ENCODE measurements at regions not wholly inside any gene's neighbourhood (a gene's known extent, or its start where the extent isn't known, plus 50 kb on each side); places are given as distances from the start of the nearest gene placed in this dataset.

GRCh38 chr13:110799246-110800236 lies 86.0 kb downstream of the ING1 start:
- no peak overlapping the region for H3K4me2 ChIP-seq (ENCODE audit: low read length)
- no peak overlapping the region for H3K4me3 ChIP-seq (ENCODE audit: low read length)
- peaks cover 15% of the 10 kb centered on the region for H3K27me3 ChIP-seq (ENCODE audit: control insufficient read depth, low read length)
- H3K9me3 ChIP-seq (ENCODE audit: control insufficient read depth, insufficient read depth, low read length): no peaks in the 10 kb centered on the region; the same call in 1 of the 2 replicates
- H3K27ac ChIP-seq (ENCODE audit: low read depth, low read length): no peak overlapping the region
- TF ChIP-seq CTCF (IDR thresholded peaks at IDR 0.05; ENCODE audit: low read depth, low read length, poor library complexity, severe bottlenecking): no peak
- TF ChIP-seq EZH2phosphoT487 (IDR thresholded peaks at IDR 0.05; ENCODE audit: borderline replicate concordance, low read length): no peak
- H3K36me3 ChIP-seq (ENCODE audit: control insufficient read depth, low read length): no peaks in the 10 kb centered on the region
- H3K9me2 ChIP-seq (replicated peaks; ENCODE audit: control insufficient read depth, low read length): no peaks in the 10 kb centered on the region
- H3K79me2 ChIP-seq (ENCODE audit: control insufficient read depth, low read length): no peaks in the 10 kb centered on the region
- no peaks in the 10 kb centered on the region for H3F3A ChIP-seq (ENCODE audit: control insufficient read depth, insufficient read depth)
- no peaks in the 10 kb centered on the region for H4K20me1 ChIP-seq (ENCODE audit: control insufficient read depth, insufficient read depth, low read depth, low read length)
- H3K4me1 ChIP-seq (ENCODE audit: control insufficient read depth, low read length): no peaks in the 10 kb centered on the region

- TF ChIP-seq CTCF (IDR thresholded peaks at IDR 0.05; ENCODE audit: low read depth, low read length, poor library complexity, severe bottlenecking): no peak
- no peak for TF ChIP-seq EZH2phosphoT487 (IDR thresholded peaks at IDR 0.05; ENCODE audit: borderline replicate concordance, low read length)
- Histone ChIP-seq H3K27me3 (ENCODE audit: control insufficient read depth, low read length) (peaks cover 21% of the 10 kb centered on the region), H3K4me1 (ENCODE audit: control insufficient read depth, low read length) (no peaks in the 10 kb centered on the region), H3K36me3 (ENCODE audit: control insufficient read depth, low read length) (no peaks in the 10 kb centered on the region), H3F3A (ENCODE audit: control insufficient read depth, insufficient read depth) (no peaks in the 10 kb centered on the region), H3K79me2 (ENCODE audit: control insufficient read depth, low read length) (no peaks in the 10 kb centered on the region), H3K9me3 (ENCODE audit: control insufficient read depth, insufficient read depth, low read length) (no peaks in the 10 kb centered on the region), H3K27ac (ENCODE audit: low read depth, low read length) (no peak overlapping the region), H4K20me1 (ENCODE audit: control insufficient read depth, insufficient read depth, low read depth, low read length) (no peaks in the 10 kb centered on the region), H3K4me2 (ENCODE audit: low read length) (no peak overlapping the region), H3K9me2 (replicated peaks; ENCODE audit: control insufficient read depth, low read length) (no peaks in the 10 kb centered on the region), H3K4me3 (ENCODE audit: low read length) (no peak overlapping the region)
Observed at GRCh38 chr13:110801044-110801443, 87.5 kb downstream of the ING1 start.

DNA sequence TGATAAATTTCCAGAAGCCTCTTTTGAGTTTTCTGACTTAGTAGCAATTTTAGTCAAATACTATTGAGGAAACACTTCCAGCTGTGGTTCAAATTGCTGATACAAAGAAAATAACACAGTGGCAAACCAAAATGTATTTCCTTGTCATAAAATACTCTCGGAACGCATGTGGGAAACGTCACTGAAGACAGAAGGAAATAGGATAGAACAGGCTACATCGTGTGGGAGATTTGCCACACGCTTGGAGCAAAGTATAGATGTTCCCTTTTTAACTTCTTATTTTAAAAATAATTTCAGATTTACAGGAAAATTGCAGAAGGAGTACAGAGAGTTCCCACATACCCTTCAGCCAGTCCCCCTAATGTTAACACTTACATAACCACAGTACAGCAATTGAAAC lies 88.8 kb downstream of the ING1 start:
- no peaks in the 10 kb centered on the region for H3K9me2 ChIP-seq (replicated peaks; ENCODE audit: control insufficient read depth, low read length)
- H3K4me2 ChIP-seq (ENCODE audit: low read length): no peak overlapping the region
- no peaks in the 10 kb centered on the region for H3F3A ChIP-seq (ENCODE audit: control insufficient read depth, insufficient read depth)
- H3K36me3 ChIP-seq (ENCODE audit: control insufficient read depth, low read length): no peaks in the 10 kb centered on the region
- H4K20me1 ChIP-seq (ENCODE audit: control insufficient read depth, insufficient read depth, low read depth, low read length): no peaks in the 10 kb centered on the region
- H3K4me1 ChIP-seq (ENCODE audit: control insufficient read depth, low read length): no peaks in the 10 kb centered on the region
- H3K27ac ChIP-seq (ENCODE audit: low read depth, low read length): no peak overlapping the region
- no peaks in the 10 kb centered on the region for H3K79me2 ChIP-seq (ENCODE audit: control insufficient read depth, low read length)
- H3K27me3 ChIP-seq (ENCODE audit: control insufficient read depth, low read length): peaks cover 21% of the 10 kb centered on the region
- no peak for TF ChIP-seq EZH2phosphoT487 (IDR thresholded peaks at IDR 0.05; ENCODE audit: borderline replicate concordance, low read length)
- no peak for TF ChIP-seq CTCF (IDR thresholded peaks at IDR 0.05; ENCODE audit: low read depth, low read length, poor library complexity, severe bottlenecking)
- no peaks in the 10 kb centered on the region for H3K9me3 ChIP-seq (ENCODE audit: control insufficient read depth, insufficient read depth, low read length)
- H3K4me3 ChIP-seq (ENCODE audit: low read length): no peak overlapping the region
